HL-60 (cell line): ENCODE measurements at regions not wholly inside any gene's neighbourhood (a gene's known extent, or its start where the extent isn't known, plus 50 kb on each side); places are given as distances from the start of the nearest gene placed in this dataset.

ENCODE experiments used
- CTCF ChIP-seq: IDR thresholded peaks from one replicate; pipeline ENCODE4 v1.5.1; 2011; ENCODE audit warnings: low read length, control low read depth, inconsistent platforms; ENCODE audit not compliant: insufficient read depth
- POLR2AphosphoS5 ChIP-seq: IDR thresholded peaks from 2 replicates; pipeline ENCODE4 v1.6.1; 2012; ENCODE audit warnings: low read depth
- REST ChIP-seq: IDR thresholded peaks from 2 replicates; pipeline ENCODE4 v1.6.1; 2012; ENCODE audit warnings: low read depth; ENCODE audit not compliant: insufficient replicate concordance
- SPI1 ChIP-seq: IDR thresholded peaks from 2 replicates; pipeline ENCODE4 v1.6.1; 2012; ENCODE audit warnings: low read depth, mild to moderate bottlenecking, borderline replicate concordance

- TF ChIP-seq CTCF (no peak), REST (no peak), POLR2AphosphoS5 (no peak), SPI1 (no peak)
Observed at GRCh38 chr6:95958686-95959085, 57.1 kb upstream of the FUT9 start.
